ENCODE measurements at regions not wholly inside any gene's neighbourhood (a gene's known extent, or its start where the extent isn't known, plus 50 kb on each side); places are given as distances from the start of the nearest gene placed in this dataset.
"Not testable (repeated sequence)": the region's sequence is repeated elsewhere in the genome, so short reads cannot be mapped to it uniquely, and the experiment has no call there.

GRCh38 chr16:5323284-5324141 lies 225.9 kb upstream of the EEF2KMT start:
- no peak for DNase-seq (ENCODE audit: extremely low read depth, low read depth)

GRCh38 chr16:5321930-5322329 lies 224.3 kb upstream of the EEF2KMT start:
- no peak for DNase-seq (ENCODE audit: extremely low read depth, low read depth)

- DNase-seq (ENCODE audit: extremely low read depth, low read depth), result no peak
These were observed 222.2 kb upstream of the EEF2KMT start for GRCh38 chr16:5319799-5320198.

- DNase-seq (ENCODE audit: extremely low read depth, low read depth), result no peak
These were observed 218.3 kb upstream of the EEF2KMT start for GRCh38 chr16:5315914-5316313.

GRCh38 chr16:5314377-5314776 lies 216.8 kb upstream of the EEF2KMT start:
- no peak for DNase-seq (ENCODE audit: extremely low read depth, low read depth)

- no peak for DNase-seq (ENCODE audit: extremely low read depth, low read depth)
These were observed 212.5 kb upstream of the EEF2KMT start for GRCh38 chr16:5309946-5310611.

- no peak for DNase-seq (ENCODE audit: extremely low read depth, low read depth)
These were observed 207.4 kb upstream of the EEF2KMT start for GRCh38 chr16:5305023-5305422.

- DNase-seq (ENCODE audit: extremely low read depth, low read depth), result no peak
These were observed 204.9 kb upstream of the EEF2KMT start for GRCh38 chr16:5302372-5303114.

GRCh38 chr16:5298202-5298601 lies 200.6 kb upstream of the EEF2KMT start:
- DNase-seq (ENCODE audit: extremely low read depth, low read depth), result no peak

GRCh38 chr16:5296176-5296575 lies 198.6 kb upstream of the EEF2KMT start:
- no peak for DNase-seq (ENCODE audit: extremely low read depth, low read depth)

- DNase-seq (ENCODE audit: extremely low read depth, low read depth), result not testable (repeated sequence)
These were observed 197.7 kb upstream of the EEF2KMT start for GRCh38 chr16:5295304-5295703.

- DNase-seq (ENCODE audit: extremely low read depth, low read depth), result not testable (repeated sequence)
These were observed 184.6 kb upstream of the EEF2KMT start for GRCh38 chr16:5282152-5282551.

- no peak for DNase-seq (ENCODE audit: extremely low read depth, low read depth)
These were observed 159.9 kb upstream of the EEF2KMT start for GRCh38 chr16:5257462-5257861.

- no peak for DNase-seq (ENCODE audit: extremely low read depth, low read depth)
These were observed 155.2 kb upstream of the EEF2KMT start for GRCh38 chr16:5252791-5253190.

GRCh38 chr16:5247403-5247802 lies 149.8 kb upstream of the EEF2KMT start:
- DNase-seq (ENCODE audit: extremely low read depth, low read depth), result not testable (repeated sequence)

- not testable (repeated sequence) for DNase-seq (ENCODE audit: extremely low read depth, low read depth)
These were observed 142.7 kb upstream of the EEF2KMT start for GRCh38 chr16:5240278-5240626.

- peak; percentile 6 for DNase-seq (ENCODE audit: extremely low read depth, low read depth)
These were observed 142.1 kb upstream of the EEF2KMT start for GRCh38 chr16:5239472-5240277.

- no peak for DNase-seq (ENCODE audit: extremely low read depth, low read depth)
These were observed 137.5 kb upstream of the EEF2KMT start for GRCh38 chr16:5235119-5235518.

- no peak for DNase-seq (ENCODE audit: extremely low read depth, low read depth)
These were observed 136.9 kb upstream of the EEF2KMT start for GRCh38 chr16:5234295-5235050.

GRCh38 chr16:5231246-5231759 lies 133.7 kb upstream of the EEF2KMT start:
- no peak for DNase-seq (ENCODE audit: extremely low read depth, low read depth)
